Right lung (tissue), 2 donors: ENCODE measurements at regions not wholly inside any gene's neighbourhood (a gene's known extent, or its start where the extent isn't known, plus 50 kb on each side); places are given as distances from the start of the nearest gene placed in this dataset.

Experiments used
- DNase-seq, 2 donors: peaks; one replicate each; pipeline ENCODE4 v3.0.0-alpha.2; 2013

- DNase-seq = no peak
Observed at GRCh38 chrY:11293392-11293791, 1407.6 kb upstream of the USP9Y start.

GRCh38 chrY:11334151-11334550 lies 1366.9 kb upstream of the USP9Y start:
- DNase-seq = peak; percentile 0
